ENCODE measurements at regions not wholly inside any gene's neighbourhood (a gene's known extent, or its start where the extent isn't known, plus 50 kb on each side); places are given as distances from the start of the nearest gene placed in this dataset.

- WGBS, 2 experiments (ENCODE audit: extremely low coverage in 2 of 2, insufficient read length in 1 of 2) = no CpG with 5 or more reads among the region's 1 CpG
- Histone ChIP-seq H3K79me1 (ENCODE audit: low read depth in 1 of 2, low read length in 2 of 2) (no peaks in the 10 kb centered on the region), H3K4me1 (ENCODE audit: control insufficient read depth, insufficient read depth, low read length) (peaks cover 3% of the 10 kb centered on the region), H3K14ac (replicated peaks; ENCODE audit: low read depth, low read length) (no peak overlapping the region), H2BK20ac (ENCODE audit: low read depth, low read length) (no peak overlapping the region), H2BK120ac (ENCODE audit: low read depth, low read length) (no peak overlapping the region), H3K9ac (ENCODE audit: low read depth, low read length) (no peak overlapping the region), H2AK5ac (ENCODE audit: low read depth, low read length) (no peak overlapping the region), H4K20me1 (ENCODE audit: insufficient read depth, low read length) (no peaks in the 10 kb centered on the region), H4K8ac (ENCODE audit: low read depth in 2 of 2, low read length in 2 of 2) (no peak overlapping the region), H3K4me3 (ENCODE audit: insufficient read depth, low read depth, low read length) (no peak overlapping the region), H4K5ac (ENCODE audit: low read depth, low read length) (no peak overlapping the region), H4K91ac (ENCODE audit: insufficient read depth, low read depth, low read length) (no peak overlapping the region), H3K9me3 (ENCODE audit: control insufficient read depth, insufficient read depth, low read length) (no peaks in the 10 kb centered on the region), H3K4ac (ENCODE audit: low read depth, low read length) (no peak overlapping the region), H3K23ac (ENCODE audit: low read depth, low read length) (no peak overlapping the region), H3K4me2 (ENCODE audit: low read depth, low read length) (no peak overlapping the region), H2AFZ (replicated peaks; ENCODE audit: low read length, poor library complexity) (no peak overlapping the region), H2BK15ac (ENCODE audit: low read depth, low read length) (no peak overlapping the region), H3K56ac (ENCODE audit: extremely low read depth, insufficient read depth, low read length) (no peak overlapping the region), H3K27ac (ENCODE audit: insufficient read depth, low read length) (no peak overlapping the region), H3K18ac (ENCODE audit: low read depth, low read length) (no peak overlapping the region), H2BK5ac (ENCODE audit: low read depth, low read length, poor library complexity, severe bottlenecking) (no peak overlapping the region), H2AK9ac (replicated peaks; ENCODE audit: low read depth, low read length, poor library complexity) (no peak overlapping the region), H3K36me3 (ENCODE audit: control insufficient read depth, insufficient read depth, low read length) (no peaks in the 10 kb centered on the region), H3K27me3 (ENCODE audit: control insufficient read depth, insufficient read depth, low read length) (no peaks in the 10 kb centered on the region), H3K9me1 (ENCODE audit: insufficient read depth, low read length) (no peaks in the 10 kb centered on the region)
- ChIA-PET POLR2A (ENCODE audit: unreplicated experiment) (no interaction called here), CTCF (no interaction called here)
- in situ Hi-C loops (cut with MboI; ENCODE audit: low sequenced_read_pairs) = no loop called here
- BruUV-seq (replicated peaks) = no TSS peak
- dilution Hi-C loops (cut with HindIII; ENCODE audit: low sequenced_read_pairs, unreplicated experiment) = no loop called here
- no peak for DNase-seq
- intact Hi-C loops (cut with micrococcal nuclease) = no loop called here
- TF ChIP-seq POLR2A (IDR thresholded peaks at IDR 0.05; ENCODE audit: low read depth, low read length) (no peak), MAFK (IDR thresholded peaks at IDR 0.05; ENCODE audit: low read depth, low read length) (peak; percentile 97)
- no peak for ATAC-seq (ENCODE audit: low read depth)
Measured at GRCh38 chr12:23043646-23044045, 418.7 kb downstream of the ETNK1 start.
